Endothelial cell of umbilical vein (primary cell): ENCODE measurements at regions not wholly inside any gene's neighbourhood (a gene's known extent, or its start where the extent isn't known, plus 50 kb on each side); places are given as distances from the start of the nearest gene placed in this dataset.

Source experiments
- BruUV-seq: library from RNA; stranded (reverse); fragments of 400-500 nt; replicated peaks from 2 replicates; lab custom pipeline; 2021; lab: Mats Ljungman, UMichigan
- CTCF ChIA-PET: fragments of 300-600, 350-600 bp; sonication (Branson Sonifier 250); formaldehyde crosslinking; loops from one replicate; lab custom pipeline; 2021; ENCODE audit warnings: antibody characterized with exemption, inconsistent platforms; lab: Charles Lee
- POLR2A ChIA-PET: fragments of 300-600, 350-600 bp; sonication (Branson Sonifier 250); formaldehyde crosslinking; loops from one replicate; lab custom pipeline; 2021; ENCODE audit warnings: antibody characterized with exemption, inconsistent platforms; lab: Charles Lee
- DNase-seq: peaks from one replicate; pipeline ENCODE4 v3.0.0-alpha.2; 2011; ENCODE audit warnings: low read depth, low spot score
- FAIRE-seq: peaks from 2 replicates; lab custom pipeline; 2011; peaks lifted over from hg19 to GRCh38; lab: Jason Lieb, UNC
- H2AFZ ChIP-seq: 2 replicates; pipeline ENCODE4 v1.6.0; 2012; ENCODE audit warnings: low read depth, low read length, control low read depth, inconsistent platforms
- H3K27ac ChIP-seq: 2 replicates; pipeline ENCODE4 v1.5.1; 2011; ENCODE audit warnings: low read depth, mild to moderate bottlenecking, control low read depth, low read length, moderate library complexity; ENCODE audit not compliant: insufficient read depth
- H3K27me3 ChIP-seq, 2 experiments: 2 replicates each; pipeline versions ENCODE4 v1.6.0 to v1.6.1; 2011; ENCODE audit warnings: low read length in 2 of 2, mixed read lengths in 1 of 2; ENCODE audit not compliant: control insufficient read depth in 2 of 2, insufficient read depth in 2 of 2
- H3K36me3 ChIP-seq, 2 experiments: 2 replicates in 1 of 2; 3 replicates in 1 of 2; pipeline ENCODE4 v1.5.1; 2011; ENCODE audit warnings: low read length in 2 of 2, mild to moderate bottlenecking in 1 of 2, moderate library complexity in 1 of 2; ENCODE audit not compliant: control insufficient read depth in 2 of 2, insufficient read depth in 2 of 2; ENCODE audit errors: extremely low read depth in 1 of 2
- H3K4me1 ChIP-seq: 3 replicates; pipeline ENCODE4 v1.5.1; 2011; ENCODE audit warnings: mild to moderate bottlenecking, low read length; ENCODE audit not compliant: control insufficient read depth, insufficient read depth; ENCODE audit errors: extremely low read depth
- H3K4me2 ChIP-seq: 2 replicates; pipeline ENCODE4 v1.6.1; 2011; ENCODE audit warnings: low read length, control low read depth, mixed read lengths; ENCODE audit not compliant: insufficient read depth
- H3K4me3 ChIP-seq, 3 experiments: fragments of 200-600 bp in 1 of 3; sonication (generic), shearing (Covaris generic) in 1 of 3; replicated peaks in 1 of 3; 2 replicates each; pipeline ENCODE4 v1.5.1; 2011 to 2016; ENCODE audit warnings: control low read depth in 3 of 3, low read length in 3 of 3, mild to moderate bottlenecking in 2 of 3, inconsistent platforms in 1 of 3, low read depth in 1 of 3, moderate library complexity in 1 of 3; ENCODE audit not compliant: insufficient read depth in 1 of 3
- H3K79me2 ChIP-seq: 2 replicates; pipeline ENCODE4 v1.6.0; 2012; ENCODE audit warnings: low read length, inconsistent platforms; ENCODE audit not compliant: control insufficient read depth, insufficient read depth
- H3K9ac ChIP-seq: replicated peaks from 2 replicates; pipeline ENCODE3; 2011; ENCODE audit warnings: low read length, control low read depth; ENCODE audit not compliant: insufficient read depth; ENCODE audit errors: extremely low read depth
- H3K9me1 ChIP-seq: replicated peaks from 3 replicates; pipeline ENCODE4 v1.6.0; 2011; ENCODE audit warnings: mild to moderate bottlenecking, low read length; ENCODE audit not compliant: control insufficient read depth, insufficient read depth; ENCODE audit errors: extremely low read depth
- H3K9me3 ChIP-seq: replicated peaks from 2 replicates; pipeline ENCODE4 v1.5.1; 2012; ENCODE audit warnings: low read length, inconsistent platforms; ENCODE audit not compliant: control insufficient read depth, insufficient read depth
- H4K20me1 ChIP-seq: replicated peaks from 2 replicates; pipeline ENCODE3; 2011; ENCODE audit warnings: mild to moderate bottlenecking, low read length; ENCODE audit not compliant: control insufficient read depth, insufficient read depth; ENCODE audit errors: extremely low read depth
- CTCF ChIP-seq, 2 donors: IDR thresholded peaks; 1 replicate in 1 of 2; 2 replicates in 1 of 2; pipeline ENCODE4 v1.5.1; 2011; ENCODE audit warnings: low read length in 2 of 2, mild to moderate bottlenecking in 2 of 2, moderate library complexity in 2 of 2, control low read depth in 1 of 2, inconsistent platforms in 1 of 2, low read depth in 1 of 2; ENCODE audit not compliant: insufficient read depth in 1 of 2; ENCODE audit errors: extremely low read depth in 1 of 2
- EZH2 ChIP-seq: IDR thresholded peaks from 2 replicates; pipeline ENCODE4 v1.6.1; 2012; ENCODE audit warnings: borderline replicate concordance, low read depth, mild to moderate bottlenecking, moderate library complexity, low read length, inconsistent platforms; ENCODE audit not compliant: severe bottlenecking
- FOS ChIP-seq: IDR thresholded peaks from 2 replicates; pipeline ENCODE4 v1.6.1; 2011; ENCODE audit warnings: mild to moderate bottlenecking, low read length, moderate library complexity, borderline replicate concordance; ENCODE audit not compliant: insufficient read depth
- GATA2 ChIP-seq: IDR thresholded peaks from 2 replicates; pipeline ENCODE4 v1.7.0; 2011; ENCODE audit warnings: low read depth, mild to moderate bottlenecking, moderate library complexity, mixed read lengths, low read length; ENCODE audit not compliant: insufficient read length, insufficient read depth
- JUN ChIP-seq: IDR thresholded peaks from 2 replicates; pipeline ENCODE4 v1.6.1; 2011; ENCODE audit warnings: borderline replicate concordance, low read depth; ENCODE audit not compliant: insufficient read length, insufficient read depth
- MYC ChIP-seq: IDR thresholded peaks from one replicate; pipeline ENCODE4 v1.6.1; 2011; ENCODE audit warnings: mild to moderate bottlenecking, low read depth, low read length
- POLR2A ChIP-seq: IDR thresholded peaks from 2 replicates; pipeline ENCODE4 v1.6.1; 2012; ENCODE audit warnings: low read depth, mild to moderate bottlenecking, control low read depth, low read length
- POLR2AphosphoS5 ChIP-seq: IDR thresholded peaks from 2 replicates; pipeline ENCODE4 v1.6.1; 2012; ENCODE audit warnings: low read depth, mild to moderate bottlenecking, control low read depth, low read length, moderate library complexity; ENCODE audit not compliant: insufficient read depth
- dilution Hi-C: fragments of 300-500 bp; cut with MboI; formaldehyde crosslinking; loops from one replicate; pipeline ENCODE4 v1.15.0; 2019; ENCODE audit warnings: low sequenced_read_pairs; ENCODE audit not compliant: extremely low pct_ligation_motif_present
- intact Hi-C: fragments of 100-400 bp; cut with micrococcal nuclease; formaldehyde crosslinking; loops from one replicate; pipeline ENCODE4 v1.10.0; 2022
- TF ChIP-seq, protein P1 (sequence below): IDR thresholded peaks from 2 replicates; pipeline ENCODE4 v1.6.1; 2011; ENCODE audit not compliant: insufficient read depth, insufficient read length

GRCh38 chr2:236702657-236703372, 133.2 kb downstream of the ACKR3 start:
- Histone ChIP-seq H3K9me3 (no peaks in the 10 kb centered on the region), H3K4me1 (no peaks in the 10 kb centered on the region), H3K79me2 (no peaks in the 10 kb centered on the region), H3K27ac (no peak overlapping the region), H3K9ac (no peak overlapping the region), H3K36me3 (no peaks in the 10 kb centered on the region), H3K27me3 (no peaks in the 10 kb centered on the region), H2AFZ (no peak overlapping the region), H3K4me3 (no peak overlapping the region), H3K9me1 (no peaks in the 10 kb centered on the region), H3K4me2 (no peak overlapping the region), H4K20me1 (no peaks in the 10 kb centered on the region)
- dilution Hi-C loops = no loop called here
- ChIA-PET CTCF (no interaction called here), POLR2A (no interaction called here)
- BruUV-seq = no TSS peak
- DNase-seq (no peak), FAIRE-seq (no peak)
- intact Hi-C loops = no loop called here
- TF ChIP-seq GATA2 (no peak), EZH2 (no peak), FOS (no peak), POLR2AphosphoS5 (no peak), JUN (no peak), MYC (no peak), CTCF (IDR thresholded peaks at IDR 0.05; ENCODE audit: extremely low read depth in 1 of 2, insufficient read depth in 1 of 2, low read depth in 1 of 2, low read length in 2 of 2) (no peak), POLR2A (no peak)
- TF ChIP-seq, protein P1, sequence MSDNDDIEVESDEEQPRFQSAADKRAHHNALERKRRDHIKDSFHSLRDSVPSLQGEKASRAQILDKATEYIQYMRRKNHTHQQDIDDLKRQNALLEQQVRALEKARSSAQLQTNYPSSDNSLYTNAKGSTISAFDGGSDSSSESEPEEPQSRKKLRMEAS = no peak
